Ascending aorta (tissue), 2 donors: ENCODE measurements at regions not wholly inside any gene's neighbourhood (a gene's known extent, or its start where the extent isn't known, plus 50 kb on each side); places are given as distances from the start of the nearest gene placed in this dataset.
"Not testable (repeated sequence)": the region's sequence is repeated elsewhere in the genome, so short reads cannot be mapped to it uniquely, and the experiment has no call there.

ENCODE experiments used
- DNase-seq, 2 donors: peaks; one replicate each; pipeline ENCODE4 v3.0.0-alpha.2; 2019; ENCODE audit warnings: low spot score in 2 of 2
- H3K27ac ChIP-seq, 2 donors: fragments of 200-600 bp; sonication (generic); one replicate each; pipeline ENCODE4 v1.5.1; 2016 to 2017; ENCODE audit warnings: mild to moderate bottlenecking in 1 of 2
- H3K27me3 ChIP-seq: fragments of 200-600 bp; sonication (generic); one replicate; pipeline ENCODE4 v1.5.1; 2017
- H3K36me3 ChIP-seq, 2 donors: fragments of 200-600 bp; sonication (generic); one replicate each; pipeline ENCODE4 v1.5.1; 2016
- H3K4me1 ChIP-seq, 2 donors: fragments of 200-600 bp; sonication (generic); one replicate each; pipeline ENCODE4 v1.5.1; 2016 to 2017; ENCODE audit warnings: mild to moderate bottlenecking in 1 of 2
- H3K4me3 ChIP-seq, 2 donors: fragments of 200-600 bp; sonication (generic); one replicate each; pipeline ENCODE4 v1.5.1; 2016 to 2017; ENCODE audit warnings: mild to moderate bottlenecking in 1 of 2
- H3K9me3 ChIP-seq, 2 donors: fragments of 200-600 bp; sonication (generic); one replicate each; pipeline ENCODE4 v1.5.1; 2016
- intact Hi-C: fragments of 100-400 bp; cut with DNase I; formaldehyde crosslinking; loops from one replicate; pipeline ENCODE4 v1.15.1; 2023
- TF ChIP-seq, protein P1 (sequence below), 3 experiments: fragments of 200-600 bp in 2 of 3; fragments of 450-650 bp in 1 of 3; sonication (generic) in 2 of 3; IDR thresholded peaks; one replicate each; pipeline ENCODE4 v1.5.1; 2016 to 2019; ENCODE audit warnings: antibody characterized with exemption in 3 of 3, mild to moderate bottlenecking in 1 of 3, moderate library complexity in 1 of 3

DNA sequence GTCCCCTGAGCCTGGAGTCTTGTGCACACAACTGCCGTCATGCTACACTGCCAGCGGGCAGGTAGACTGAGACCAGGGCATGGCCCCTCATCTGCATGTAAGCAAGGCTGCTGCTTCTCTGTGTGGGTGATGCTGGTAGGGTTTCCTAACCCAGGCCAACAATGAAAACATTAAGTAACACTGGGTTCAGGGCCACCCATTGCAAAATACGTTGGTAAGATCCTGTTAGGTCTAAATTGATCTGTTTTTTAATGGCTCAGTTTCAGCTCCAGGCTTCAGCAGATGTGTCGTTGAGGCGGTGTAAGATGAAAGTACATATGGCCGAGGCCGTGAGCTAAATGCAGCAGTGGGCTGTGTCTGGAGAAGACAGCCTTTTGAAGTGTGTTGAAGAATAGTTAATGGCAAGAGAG, 383.4 kb downstream of the IRS2 start:
- Histone ChIP-seq H3K4me1 (no peaks in the 10 kb centered on the region), H3K36me3 (no peaks in the 10 kb centered on the region), H3K27ac (no peak overlapping the region), H3K9me3 (no peaks in the 10 kb centered on the region), H3K27me3 (no peaks in the 10 kb centered on the region), H3K4me3 (no peak overlapping the region)
- DNase-seq: no peak
- TF ChIP-seq, protein P1, sequence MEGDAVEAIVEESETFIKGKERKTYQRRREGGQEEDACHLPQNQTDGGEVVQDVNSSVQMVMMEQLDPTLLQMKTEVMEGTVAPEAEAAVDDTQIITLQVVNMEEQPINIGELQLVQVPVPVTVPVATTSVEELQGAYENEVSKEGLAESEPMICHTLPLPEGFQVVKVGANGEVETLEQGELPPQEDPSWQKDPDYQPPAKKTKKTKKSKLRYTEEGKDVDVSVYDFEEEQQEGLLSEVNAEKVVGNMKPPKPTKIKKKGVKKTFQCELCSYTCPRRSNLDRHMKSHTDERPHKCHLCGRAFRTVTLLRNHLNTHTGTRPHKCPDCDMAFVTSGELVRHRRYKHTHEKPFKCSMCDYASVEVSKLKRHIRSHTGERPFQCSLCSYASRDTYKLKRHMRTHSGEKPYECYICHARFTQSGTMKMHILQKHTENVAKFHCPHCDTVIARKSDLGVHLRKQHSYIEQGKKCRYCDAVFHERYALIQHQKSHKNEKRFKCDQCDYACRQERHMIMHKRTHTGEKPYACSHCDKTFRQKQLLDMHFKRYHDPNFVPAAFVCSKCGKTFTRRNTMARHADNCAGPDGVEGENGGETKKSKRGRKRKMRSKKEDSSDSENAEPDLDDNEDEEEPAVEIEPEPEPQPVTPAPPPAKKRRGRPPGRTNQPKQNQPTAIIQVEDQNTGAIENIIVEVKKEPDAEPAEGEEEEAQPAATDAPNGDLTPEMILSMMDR (IDR thresholded peaks at IDR 0.05): no peak
- intact Hi-C loops: no loop called here

DNA sequence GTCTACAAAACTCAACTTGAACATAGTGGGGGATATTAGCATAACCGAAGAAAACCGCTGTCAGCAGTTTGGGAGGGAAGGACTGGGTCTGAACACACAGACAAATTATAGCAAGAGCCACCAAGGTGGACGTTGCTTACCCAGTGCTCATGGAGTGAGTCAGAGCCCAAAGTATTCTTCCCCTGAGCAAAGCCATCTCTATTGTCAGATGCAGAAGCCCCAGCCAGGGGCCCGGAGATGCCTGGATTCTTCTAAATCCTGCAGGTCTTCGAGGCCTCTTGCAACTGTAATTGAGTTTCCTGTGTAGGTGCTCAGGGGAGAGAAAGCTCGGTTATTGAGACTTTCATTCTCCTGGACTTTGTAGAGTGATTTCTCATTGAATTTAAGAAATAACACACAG, 384.5 kb downstream of the IRS2 start:
- Histone ChIP-seq H3K9me3 (no peaks in the 10 kb centered on the region), H3K4me1 (no peaks in the 10 kb centered on the region), H3K4me3 (no peak overlapping the region), H3K27ac (no peak overlapping the region), H3K27me3 (no peaks in the 10 kb centered on the region), H3K36me3 (no peaks in the 10 kb centered on the region)
- no peak for DNase-seq
- TF ChIP-seq, protein P1 (IDR thresholded peaks at IDR 0.05): no peak
- intact Hi-C loops: no loop called here

DNA sequence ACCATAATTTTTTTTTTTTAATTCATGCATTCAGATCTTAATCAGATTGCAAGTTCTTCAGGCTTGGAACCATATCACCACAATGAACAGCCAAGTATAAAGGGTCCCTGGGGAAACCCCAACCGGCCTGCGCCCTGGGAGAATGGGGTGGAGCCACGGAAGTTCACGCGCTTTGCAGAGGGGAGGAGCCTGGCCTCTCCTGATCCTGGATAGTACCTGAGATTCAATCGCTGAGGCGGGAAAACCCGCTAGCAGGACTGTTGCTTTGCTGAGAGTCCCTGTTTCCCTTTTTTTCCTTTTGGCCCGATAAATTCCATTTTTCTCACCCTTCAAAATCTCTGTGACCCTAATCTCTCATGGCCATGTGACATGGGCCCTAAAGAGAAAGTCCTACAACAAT, 385.1 kb downstream of the IRS2 start:
- no peaks in the 10 kb centered on the region for H3K9me3 ChIP-seq
- no peaks in the 10 kb centered on the region for H3K36me3 ChIP-seq
- TF ChIP-seq, protein P1 (IDR thresholded peaks at IDR 0.05): no peak
- no peaks in the 10 kb centered on the region for H3K4me1 ChIP-seq
- H3K27ac ChIP-seq: no peak overlapping the region
- H3K27me3 ChIP-seq: no peaks in the 10 kb centered on the region
- H3K4me3 ChIP-seq: no peak overlapping the region
- DNase-seq: no peak
- intact Hi-C loops: no loop called here

DNA sequence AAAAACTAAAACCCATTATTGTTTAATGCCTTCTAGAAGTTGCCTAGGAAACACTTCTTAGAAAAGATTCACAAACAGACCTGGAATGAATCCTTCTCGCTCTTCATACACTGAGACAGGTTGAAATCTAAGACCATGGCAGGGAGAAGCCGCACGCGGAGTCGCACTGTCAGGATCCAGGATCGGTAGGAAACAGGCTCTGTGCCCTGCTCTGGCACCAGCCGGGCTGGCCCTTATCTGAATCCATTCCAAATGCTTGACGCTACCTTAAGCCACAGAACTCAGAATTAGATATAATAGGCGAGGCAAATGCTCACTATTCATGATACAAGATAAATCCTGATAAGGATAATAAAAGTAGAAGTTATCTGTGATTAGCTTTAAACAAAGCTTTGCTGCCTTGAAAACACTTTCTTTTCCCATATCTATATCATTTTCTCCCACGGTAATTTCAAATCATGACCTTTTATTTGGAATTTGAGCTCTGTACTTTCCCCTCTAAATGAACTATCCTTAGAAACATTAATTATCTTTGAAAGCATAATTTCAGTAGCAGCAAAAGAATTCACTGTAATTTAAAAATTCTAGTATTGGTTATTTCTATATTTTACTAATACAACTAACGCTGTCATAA, 385.6 kb downstream of the IRS2 start:
- no peak for DNase-seq
- intact Hi-C loops: no loop called here
- H3K4me3 ChIP-seq: no peak overlapping the region
- no peak overlapping the region for H3K27ac ChIP-seq
- no peaks in the 10 kb centered on the region for H3K9me3 ChIP-seq
- H3K27me3 ChIP-seq: no peaks in the 10 kb centered on the region
- no peaks in the 10 kb centered on the region for H3K36me3 ChIP-seq
- no peaks in the 10 kb centered on the region for H3K4me1 ChIP-seq
- TF ChIP-seq, protein P1 (IDR thresholded peaks at IDR 0.05): no peak

DNA sequence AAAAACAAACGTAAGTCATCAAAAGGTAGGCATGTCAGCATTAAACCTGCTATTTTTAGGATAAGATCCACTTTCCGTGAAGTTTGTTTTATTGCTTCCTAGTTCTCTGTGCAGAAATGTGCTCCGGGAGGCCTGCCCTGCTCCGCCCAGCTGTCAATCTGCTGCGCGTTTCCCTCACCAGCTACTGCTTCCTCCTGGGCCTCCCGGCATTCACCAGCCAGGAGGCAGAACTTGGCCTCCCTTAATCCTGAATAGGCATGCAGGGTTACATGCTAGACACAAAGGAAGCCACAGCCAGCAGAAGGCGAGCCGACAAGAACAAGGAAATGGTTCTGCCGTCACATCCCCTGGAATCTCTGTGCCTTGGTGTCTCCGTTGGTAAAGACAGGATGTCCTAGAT, 386.2 kb downstream of the IRS2 start:
- intact Hi-C loops: no loop called here
- Histone ChIP-seq H3K27ac (no peak overlapping the region), H3K36me3 (no peaks in the 10 kb centered on the region), H3K4me1 (no peaks in the 10 kb centered on the region), H3K4me3 (no peak overlapping the region), H3K9me3 (no peaks in the 10 kb centered on the region), H3K27me3 (no peaks in the 10 kb centered on the region)
- DNase-seq: no peak
- TF ChIP-seq, protein P1 (IDR thresholded peaks at IDR 0.05): no peak

DNA sequence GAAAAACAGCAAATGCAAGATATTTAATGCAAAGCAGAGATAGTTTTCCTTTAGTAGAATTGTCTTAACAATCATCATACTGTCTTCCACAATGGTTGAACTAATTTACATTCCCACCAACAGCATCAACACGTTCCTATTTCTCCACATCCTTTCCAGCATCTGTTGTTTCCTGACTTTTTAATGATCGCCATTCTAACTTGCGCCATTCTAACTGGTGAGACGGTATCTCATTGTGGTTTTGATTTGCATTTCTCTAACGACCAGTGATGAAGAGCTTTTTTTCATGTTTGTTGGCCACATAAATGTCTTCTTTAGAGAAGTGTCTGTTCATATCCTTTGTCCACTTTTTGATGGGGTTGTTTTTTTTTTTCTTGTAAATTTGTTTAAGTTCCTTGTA, 388.3 kb downstream of the IRS2 start:
- H3K27ac ChIP-seq, H3K27me3 ChIP-seq, H3K4me3 ChIP-seq, H3K36me3 ChIP-seq, H3K9me3 ChIP-seq, H3K4me1 ChIP-seq, intact Hi-C loops, DNase-seq: not testable (repeated sequence)
